ENCODE measurements at regions not wholly inside any gene's neighbourhood (a gene's known extent, or its start where the extent isn't known, plus 50 kb on each side); places are given as distances from the start of the nearest gene placed in this dataset.

- TF ChIP-seq MAX (IDR thresholded peaks at IDR 0.05): no peak
Observed at GRCh38 chr20:58091810-58092209, 136.6 kb downstream of the ANKRD60 start (continued).

Data from H1 (cell line).